ENCODE measurements at regions not wholly inside any gene's neighbourhood (a gene's known extent, or its start where the extent isn't known, plus 50 kb on each side); places are given as distances from the start of the nearest gene placed in this dataset.

- TF ChIP-seq CTCF (conservative IDR thresholded peaks at IDR 0.05; ENCODE audit: low read depth, low read length) = no peak
- TF ChIP-seq FOS (IDR thresholded peaks at IDR 0.05; ENCODE audit: low read depth, low read length) = 0 out of 2 replicates have a peak, but pooled peaks have one; percentile 25
- TF ChIP-seq POLR2A (IDR thresholded peaks at IDR 0.05; ENCODE audit: low read depth, low read length) = no peak
- TF ChIP-seq SMC3 (IDR thresholded peaks at IDR 0.05; ENCODE audit: low read depth, low read length) = no peak
- TF ChIP-seq MXI1 (IDR thresholded peaks at IDR 0.05; ENCODE audit: borderline replicate concordance, low read depth, low read length) = no peak
- TF ChIP-seq NFE2L2 (IDR thresholded peaks at IDR 0.05; ENCODE audit: low read depth, low read length) = no peak
- peak; percentile 32; the same call in 1 of the 2 replicates for TF ChIP-seq CEBPB (IDR thresholded peaks at IDR 0.05; ENCODE audit: low read depth, low read length)
- no peak for TF ChIP-seq MAFK (IDR thresholded peaks at IDR 0.05; ENCODE audit: low read depth, low read length)
- TF ChIP-seq, protein P1, sequence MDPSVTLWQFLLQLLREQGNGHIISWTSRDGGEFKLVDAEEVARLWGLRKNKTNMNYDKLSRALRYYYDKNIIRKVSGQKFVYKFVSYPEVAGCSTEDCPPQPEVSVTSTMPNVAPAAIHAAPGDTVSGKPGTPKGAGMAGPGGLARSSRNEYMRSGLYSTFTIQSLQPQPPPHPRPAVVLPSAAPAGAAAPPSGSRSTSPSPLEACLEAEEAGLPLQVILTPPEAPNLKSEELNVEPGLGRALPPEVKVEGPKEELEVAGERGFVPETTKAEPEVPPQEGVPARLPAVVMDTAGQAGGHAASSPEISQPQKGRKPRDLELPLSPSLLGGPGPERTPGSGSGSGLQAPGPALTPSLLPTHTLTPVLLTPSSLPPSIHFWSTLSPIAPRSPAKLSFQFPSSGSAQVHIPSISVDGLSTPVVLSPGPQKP (IDR thresholded peaks at IDR 0.05; ENCODE audit: borderline replicate concordance, low read depth, low read length) = no peak
- TF ChIP-seq BHLHE40 (IDR thresholded peaks at IDR 0.05; ENCODE audit: low read depth, low read length) = no peak
- no peak for TF ChIP-seq RAD21 (IDR thresholded peaks at IDR 0.05; ENCODE audit: low read length)
- TF ChIP-seq, protein P2, sequence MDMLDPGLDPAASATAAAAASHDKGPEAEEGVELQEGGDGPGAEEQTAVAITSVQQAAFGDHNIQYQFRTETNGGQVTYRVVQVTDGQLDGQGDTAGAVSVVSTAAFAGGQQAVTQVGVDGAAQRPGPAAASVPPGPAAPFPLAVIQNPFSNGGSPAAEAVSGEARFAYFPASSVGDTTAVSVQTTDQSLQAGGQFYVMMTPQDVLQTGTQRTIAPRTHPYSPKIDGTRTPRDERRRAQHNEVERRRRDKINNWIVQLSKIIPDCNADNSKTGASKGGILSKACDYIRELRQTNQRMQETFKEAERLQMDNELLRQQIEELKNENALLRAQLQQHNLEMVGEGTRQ (IDR thresholded peaks at IDR 0.05; ENCODE audit: low read depth, low read length) = no peak
- no peak for TF ChIP-seq RFX5 (IDR thresholded peaks at IDR 0.05; ENCODE audit: low read depth, low read length)
Measured at GRCh38 chr6:18585032-18585573, 198.0 kb downstream of the RNF144B start.

Data from IMR-90 (cell line).